Tibial artery (tissue), 4 donors: ENCODE measurements at regions not wholly inside any gene's neighbourhood (a gene's known extent, or its start where the extent isn't known, plus 50 kb on each side); places are given as distances from the start of the nearest gene placed in this dataset.

Experiments used
- DNase-seq, 2 donors: peaks; one replicate each; pipeline ENCODE4 v3.0.0-alpha.2; 2019
- H3K27ac ChIP-seq, 2 donors: fragments of 200-600 bp; sonication (generic) in 1 of 2; 1 replicate in 1 of 2; 2 replicates in 1 of 2; pipeline ENCODE4 v1.5.1; 2018 to 2019; ENCODE audit warnings: mild to moderate bottlenecking in 1 of 2
- H3K27me3 ChIP-seq, 2 donors: fragments of 200-600 bp; sonication (generic) in 1 of 2; one replicate each; pipeline versions ENCODE4 v1.5.1 to v1.6.0; 2016 to 2019
- H3K36me3 ChIP-seq, 3 donors: fragments of 200-600 bp; sonication (generic) in 2 of 3; one replicate each; pipeline ENCODE4 v1.5.1; 2016 to 2019; ENCODE audit warnings: mild to moderate bottlenecking in 2 of 3
- H3K4me1 ChIP-seq, 4 donors: fragments of 200-600 bp; sonication (generic) in 2 of 4; 1 replicate in 3 of 4; 2 replicates in 1 of 4; pipeline ENCODE4 v1.5.1; 2016 to 2019
- H3K4me3 ChIP-seq, 2 donors: fragments of 200-600 bp; sonication (generic) in 1 of 2; 1 replicate in 1 of 2; 2 replicates in 1 of 2; pipeline ENCODE4 v1.5.1; 2018 to 2019; ENCODE audit warnings: mild to moderate bottlenecking in 2 of 2
- H3K9me3 ChIP-seq, 3 donors: fragments of 200-600 bp; sonication (generic) in 1 of 3; one replicate each; pipeline ENCODE4 v1.5.1; 2016 to 2019
- CTCF ChIP-seq, 2 experiments: fragments of 200-600 bp in 1 of 2; fragments of 450-650 bp in 1 of 2; IDR thresholded peaks; one replicate each; pipeline ENCODE4 v1.5.1; 2017 to 2019; ENCODE audit warnings: antibody characterized with exemption in 2 of 2, mild to moderate bottlenecking in 1 of 2, moderate library complexity in 1 of 2
- intact Hi-C: fragments of 100-400 bp; cut with DNase I; formaldehyde crosslinking; loops from one replicate; pipeline ENCODE4 v1.15.0; 2023; ENCODE audit warnings: low total_unique reads

DNA sequence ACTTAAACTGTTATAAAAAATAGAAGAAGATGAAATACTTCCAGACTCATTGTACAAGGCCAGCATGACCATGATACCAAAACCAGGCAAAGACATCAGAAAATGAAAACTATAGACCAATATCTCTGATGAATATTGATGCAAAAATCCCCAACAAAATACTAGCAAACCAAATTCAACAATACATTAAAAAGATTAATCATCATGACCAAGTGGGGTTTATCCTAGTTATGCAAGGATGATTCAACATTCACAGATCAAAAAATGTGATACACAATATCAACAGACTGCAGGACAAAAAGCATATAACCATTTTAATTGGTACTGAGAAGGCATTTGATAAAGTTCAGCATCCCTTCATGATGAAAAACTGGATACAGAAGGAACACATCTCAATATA, 824.5 kb upstream of the RAG2 start:
- intact Hi-C loops, result no loop called here

DNA sequence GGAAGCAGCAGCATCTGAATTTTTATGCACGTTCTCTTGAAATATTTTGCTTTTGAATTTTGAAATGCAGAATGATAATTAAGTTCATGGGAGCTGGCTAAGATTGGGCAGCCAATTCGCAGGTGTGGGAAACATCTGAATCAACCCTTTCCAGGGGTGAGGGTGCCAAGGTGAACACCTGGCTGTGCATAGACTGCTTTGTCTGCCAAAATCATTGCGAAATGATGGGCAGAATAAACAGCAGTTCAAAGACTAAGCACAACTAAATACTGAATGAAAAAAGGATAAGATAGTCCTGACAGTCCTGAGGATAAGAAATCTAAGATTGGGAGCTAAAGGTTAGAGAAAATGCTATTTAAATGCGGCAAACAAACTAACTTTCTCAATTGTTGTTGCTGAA, 813.3 kb upstream of the RAG2 start:
- no peak for TF ChIP-seq CTCF (IDR thresholded peaks at IDR 0.05)
- no peak for DNase-seq

More for the DNA sequence above, 824.5 kb upstream of the RAG2 start:
- Histone ChIP-seq H3K4me3 (no peak overlapping the region), H3K27ac (no peak overlapping the region), H3K36me3 (no peaks in the 10 kb centered on the region), H3K27me3 (no peaks in the 10 kb centered on the region), H3K4me1 (no peaks in the 10 kb centered on the region), H3K9me3 (no peaks in the 10 kb centered on the region)
- DNase-seq, result no peak
- TF ChIP-seq CTCF (IDR thresholded peaks at IDR 0.05), result no peak

GRCh38 chr11:37409124-37409523, 811.1 kb upstream of the RAG2 start:
- no peak for DNase-seq
- TF ChIP-seq CTCF (IDR thresholded peaks at IDR 0.05), result no peak
- H3K4me1 ChIP-seq, result no peaks in the 10 kb centered on the region
- H3K27ac ChIP-seq, result no peak overlapping the region
- H3K36me3 ChIP-seq, result no peaks in the 10 kb centered on the region
- no peaks in the 10 kb centered on the region for H3K27me3 ChIP-seq
- no peaks in the 10 kb centered on the region for H3K9me3 ChIP-seq
- no peak overlapping the region for H3K4me3 ChIP-seq
- intact Hi-C loops, result no loop called here

More for the DNA sequence above, 813.3 kb upstream of the RAG2 start:
- H3K27ac ChIP-seq, result no peak overlapping the region
- no peaks in the 10 kb centered on the region for H3K36me3 ChIP-seq
- intact Hi-C loops, result no loop called here
- no peaks in the 10 kb centered on the region for H3K9me3 ChIP-seq
- no peak overlapping the region for H3K4me3 ChIP-seq
- no peaks in the 10 kb centered on the region for H3K27me3 ChIP-seq
- no peaks in the 10 kb centered on the region for H3K4me1 ChIP-seq

- DNase-seq, result no peak
- intact Hi-C loops, result no loop called here
- Histone ChIP-seq H3K4me1 (no peaks in the 10 kb centered on the region), H3K36me3 (no peaks in the 10 kb centered on the region), H3K27me3 (no peaks in the 10 kb centered on the region), H3K4me3 (no peak overlapping the region), H3K27ac (no peak overlapping the region), H3K9me3 (no peaks in the 10 kb centered on the region)
- TF ChIP-seq CTCF (IDR thresholded peaks at IDR 0.05), result no peak
Measured at GRCh38 chr11:37407461-37407860, 809.4 kb upstream of the RAG2 start.

GRCh38 chr11:37406651-37407050, 808.6 kb upstream of the RAG2 start:
- Histone ChIP-seq H3K9me3 (no peaks in the 10 kb centered on the region), H3K27me3 (no peaks in the 10 kb centered on the region), H3K4me1 (no peaks in the 10 kb centered on the region), H3K27ac (no peak overlapping the region), H3K4me3 (no peak overlapping the region), H3K36me3 (no peaks in the 10 kb centered on the region)
- TF ChIP-seq CTCF (IDR thresholded peaks at IDR 0.05), result no peak
- intact Hi-C loops, result no loop called here
- DNase-seq, result no peak

DNA sequence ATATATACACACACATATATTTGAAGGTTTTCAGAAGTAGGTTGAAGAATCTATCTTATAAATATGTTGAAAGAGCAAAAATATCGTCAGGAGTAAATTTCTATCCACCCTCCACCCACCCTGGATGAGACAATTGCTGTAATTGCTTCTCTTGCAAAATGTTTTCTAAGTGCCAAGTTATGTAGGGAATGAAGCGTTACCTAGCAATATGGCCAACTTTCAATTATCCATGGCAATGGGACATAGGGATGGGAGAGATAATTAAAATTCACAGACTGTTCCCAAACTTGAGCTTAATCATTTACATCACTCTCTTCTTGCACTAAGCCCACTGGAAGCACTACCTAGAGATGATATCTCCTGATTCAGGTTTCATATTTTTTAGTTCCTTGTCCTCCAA, 806.2 kb upstream of the RAG2 start:
- no peaks in the 10 kb centered on the region for H3K9me3 ChIP-seq
- no peaks in the 10 kb centered on the region for H3K4me1 ChIP-seq
- no peak for TF ChIP-seq CTCF (IDR thresholded peaks at IDR 0.05)
- no peak overlapping the region for H3K4me3 ChIP-seq
- intact Hi-C loops, result no loop called here
- no peaks in the 10 kb centered on the region for H3K36me3 ChIP-seq
- no peaks in the 10 kb centered on the region for H3K27me3 ChIP-seq
- no peak for DNase-seq
- H3K27ac ChIP-seq, result no peak overlapping the region
